ENCODE measurements at regions not wholly inside any gene's neighbourhood (a gene's known extent, or its start where the extent isn't known, plus 50 kb on each side); places are given as distances from the start of the nearest gene placed in this dataset.

GRCh38 chr21:38997051-38997842 is 186.0 kb downstream of the PSMG1 start:
- no peak for DNase-seq

- no peak for DNase-seq
These were observed 186.9 kb downstream of the PSMG1 start for GRCh38 chr21:38996355-38996754.

- no peak for DNase-seq
These were observed 187.5 kb downstream of the PSMG1 start for GRCh38 chr21:38995731-38996130.

- DNase-seq, result no peak
These were observed 188.1 kb downstream of the PSMG1 start for GRCh38 chr21:38995071-38995669.

GRCh38 chr21:38994042-38994441 is 188.3 kb downstream of the ETS2 start:
- no peak for DNase-seq

- no peak for DNase-seq
These were observed 187.8 kb downstream of the ETS2 start for GRCh38 chr21:38993561-38993960.

GRCh38 chr21:38992737-38993136 is 187.0 kb downstream of the ETS2 start:
- no peak for DNase-seq

- DNase-seq, result no peak
These were observed 184.7 kb downstream of the ETS2 start for GRCh38 chr21:38990424-38990794.

- no peak for DNase-seq
These were observed 184.2 kb downstream of the ETS2 start for GRCh38 chr21:38989745-38990423.

GRCh38 chr21:38989379-38989744 is 183.6 kb downstream of the ETS2 start:
- no peak for DNase-seq

- no peak for DNase-seq
These were observed 183.0 kb downstream of the ETS2 start for GRCh38 chr21:38988509-38989378.

GRCh38 chr21:38987633-38988508 is 182.1 kb downstream of the ETS2 start:
- no peak for DNase-seq

- DNase-seq, result no peak
These were observed 181.3 kb downstream of the ETS2 start for GRCh38 chr21:38986806-38987632.

GRCh38 chr21:38986406-38986805 is 180.7 kb downstream of the ETS2 start:
- no peak for DNase-seq

GRCh38 chr21:38985568-38986378 is 180.0 kb downstream of the ETS2 start:
- no peak for DNase-seq

GRCh38 chr21:38984982-38985567 is 179.3 kb downstream of the ETS2 start:
- DNase-seq, result no peak

GRCh38 chr21:38984568-38984967 is 178.8 kb downstream of the ETS2 start:
- DNase-seq, result no peak

GRCh38 chr21:38983560-38983959 is 177.8 kb downstream of the ETS2 start:
- DNase-seq, result no peak

GRCh38 chr21:38982804-38983203 is 177.1 kb downstream of the ETS2 start:
- DNase-seq, result no peak

- DNase-seq, result no peak
These were observed 176.4 kb downstream of the ETS2 start for GRCh38 chr21:38982096-38982495.

All from NCI-H774 (cell line).